ENCODE measurements at regions not wholly inside any gene's neighbourhood (a gene's known extent, or its start where the extent isn't known, plus 50 kb on each side); places are given as distances from the start of the nearest gene placed in this dataset.

DNA sequence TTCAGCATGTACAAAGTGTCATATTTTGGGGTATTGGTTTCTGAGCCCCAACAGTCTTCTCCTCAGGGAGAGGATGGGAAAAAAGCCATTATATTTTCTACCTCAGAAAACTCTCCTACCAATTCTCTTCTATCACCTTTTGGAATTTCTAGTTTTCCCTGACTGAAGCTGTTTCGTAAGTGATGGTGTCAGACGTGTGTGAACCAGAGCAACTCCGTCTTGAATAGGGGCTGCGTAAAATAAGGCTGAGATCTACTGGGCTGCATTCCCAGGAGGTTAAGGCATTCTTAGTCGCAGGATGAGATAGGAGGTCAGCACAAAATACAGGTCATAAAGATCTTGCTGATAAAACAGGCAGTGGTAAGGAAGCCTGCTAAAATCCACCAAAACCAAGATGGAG lies 197.3 kb upstream of the C9orf72 start:
- TF ChIP-seq CTCF (conservative IDR thresholded peaks at IDR 0.05) (no peak), EZH2 (IDR thresholded peaks at IDR 0.05; ENCODE audit: low read depth) (no peak)

All from PC-9 (cell line).